Endothelial cell of umbilical vein (primary cell): ENCODE measurements at regions not wholly inside any gene's neighbourhood (a gene's known extent, or its start where the extent isn't known, plus 50 kb on each side); places are given as distances from the start of the nearest gene placed in this dataset.

ENCODE experiments used
- BruUV-seq: library from RNA; stranded (reverse); fragments of 400-500 nt; replicated peaks from 2 replicates; lab custom pipeline; 2021; lab: Mats Ljungman, UMichigan
- CTCF ChIA-PET: fragments of 300-600, 350-600 bp; sonication (Branson Sonifier 250); formaldehyde crosslinking; loops from one replicate; lab custom pipeline; 2021; ENCODE audit warnings: antibody characterized with exemption, inconsistent platforms; lab: Charles Lee
- POLR2A ChIA-PET: fragments of 300-600, 350-600 bp; sonication (Branson Sonifier 250); formaldehyde crosslinking; loops from one replicate; lab custom pipeline; 2021; ENCODE audit warnings: antibody characterized with exemption, inconsistent platforms; lab: Charles Lee
- DNase-seq: peaks from one replicate; pipeline ENCODE4 v3.0.0-alpha.2; 2011; ENCODE audit warnings: low read depth, low spot score
- FAIRE-seq: peaks from 2 replicates; lab custom pipeline; 2011; peaks lifted over from hg19 to GRCh38; lab: Jason Lieb, UNC
- H2AFZ ChIP-seq: 2 replicates; pipeline ENCODE4 v1.6.0; 2012; ENCODE audit warnings: low read depth, low read length, control low read depth, inconsistent platforms
- H3K27ac ChIP-seq: 2 replicates; pipeline ENCODE4 v1.5.1; 2011; ENCODE audit warnings: low read depth, mild to moderate bottlenecking, control low read depth, low read length, moderate library complexity; ENCODE audit not compliant: insufficient read depth
- H3K27me3 ChIP-seq, 2 experiments: 2 replicates each; pipeline versions ENCODE4 v1.6.0 to v1.6.1; 2011; ENCODE audit warnings: low read length in 2 of 2, mixed read lengths in 1 of 2; ENCODE audit not compliant: control insufficient read depth in 2 of 2, insufficient read depth in 2 of 2
- H3K36me3 ChIP-seq, 2 experiments: 2 replicates in 1 of 2; 3 replicates in 1 of 2; pipeline ENCODE4 v1.5.1; 2011; ENCODE audit warnings: low read length in 2 of 2, mild to moderate bottlenecking in 1 of 2, moderate library complexity in 1 of 2; ENCODE audit not compliant: control insufficient read depth in 2 of 2, insufficient read depth in 2 of 2; ENCODE audit errors: extremely low read depth in 1 of 2
- H3K4me1 ChIP-seq: 3 replicates; pipeline ENCODE4 v1.5.1; 2011; ENCODE audit warnings: mild to moderate bottlenecking, low read length; ENCODE audit not compliant: control insufficient read depth, insufficient read depth; ENCODE audit errors: extremely low read depth
- H3K4me2 ChIP-seq: 2 replicates; pipeline ENCODE4 v1.6.1; 2011; ENCODE audit warnings: low read length, control low read depth, mixed read lengths; ENCODE audit not compliant: insufficient read depth
- H3K4me3 ChIP-seq, 3 experiments: fragments of 200-600 bp in 1 of 3; sonication (generic), shearing (Covaris generic) in 1 of 3; replicated peaks in 1 of 3; 2 replicates each; pipeline ENCODE4 v1.5.1; 2011 to 2016; ENCODE audit warnings: control low read depth in 3 of 3, low read length in 3 of 3, mild to moderate bottlenecking in 2 of 3, inconsistent platforms in 1 of 3, low read depth in 1 of 3, moderate library complexity in 1 of 3; ENCODE audit not compliant: insufficient read depth in 1 of 3
- H3K79me2 ChIP-seq: 2 replicates; pipeline ENCODE4 v1.6.0; 2012; ENCODE audit warnings: low read length, inconsistent platforms; ENCODE audit not compliant: control insufficient read depth, insufficient read depth
- H3K9ac ChIP-seq: replicated peaks from 2 replicates; pipeline ENCODE3; 2011; ENCODE audit warnings: low read length, control low read depth; ENCODE audit not compliant: insufficient read depth; ENCODE audit errors: extremely low read depth
- H3K9me1 ChIP-seq: replicated peaks from 3 replicates; pipeline ENCODE4 v1.6.0; 2011; ENCODE audit warnings: mild to moderate bottlenecking, low read length; ENCODE audit not compliant: control insufficient read depth, insufficient read depth; ENCODE audit errors: extremely low read depth
- H3K9me3 ChIP-seq: replicated peaks from 2 replicates; pipeline ENCODE4 v1.5.1; 2012; ENCODE audit warnings: low read length, inconsistent platforms; ENCODE audit not compliant: control insufficient read depth, insufficient read depth
- H4K20me1 ChIP-seq: replicated peaks from 2 replicates; pipeline ENCODE3; 2011; ENCODE audit warnings: mild to moderate bottlenecking, low read length; ENCODE audit not compliant: control insufficient read depth, insufficient read depth; ENCODE audit errors: extremely low read depth
- EZH2 ChIP-seq: IDR thresholded peaks from 2 replicates; pipeline ENCODE4 v1.6.1; 2012; ENCODE audit warnings: borderline replicate concordance, low read depth, mild to moderate bottlenecking, moderate library complexity, low read length, inconsistent platforms; ENCODE audit not compliant: severe bottlenecking
- FOS ChIP-seq: IDR thresholded peaks from 2 replicates; pipeline ENCODE4 v1.6.1; 2011; ENCODE audit warnings: mild to moderate bottlenecking, low read length, moderate library complexity, borderline replicate concordance; ENCODE audit not compliant: insufficient read depth
- GATA2 ChIP-seq: IDR thresholded peaks from 2 replicates; pipeline ENCODE4 v1.7.0; 2011; ENCODE audit warnings: low read depth, mild to moderate bottlenecking, moderate library complexity, mixed read lengths, low read length; ENCODE audit not compliant: insufficient read length, insufficient read depth
- JUN ChIP-seq: IDR thresholded peaks from 2 replicates; pipeline ENCODE4 v1.6.1; 2011; ENCODE audit warnings: borderline replicate concordance, low read depth; ENCODE audit not compliant: insufficient read length, insufficient read depth
- MAX ChIP-seq: IDR thresholded peaks from 2 replicates; pipeline ENCODE4 v1.6.1; 2011; ENCODE audit not compliant: insufficient read depth, insufficient read length
- MYC ChIP-seq: IDR thresholded peaks from one replicate; pipeline ENCODE4 v1.6.1; 2011; ENCODE audit warnings: mild to moderate bottlenecking, low read depth, low read length
- POLR2A ChIP-seq: IDR thresholded peaks from 2 replicates; pipeline ENCODE4 v1.6.1; 2012; ENCODE audit warnings: low read depth, mild to moderate bottlenecking, control low read depth, low read length
- POLR2AphosphoS5 ChIP-seq: IDR thresholded peaks from 2 replicates; pipeline ENCODE4 v1.6.1; 2012; ENCODE audit warnings: low read depth, mild to moderate bottlenecking, control low read depth, low read length, moderate library complexity; ENCODE audit not compliant: insufficient read depth
- dilution Hi-C: fragments of 300-500 bp; cut with MboI; formaldehyde crosslinking; loops from one replicate; pipeline ENCODE4 v1.15.0; 2019; ENCODE audit warnings: low sequenced_read_pairs; ENCODE audit not compliant: extremely low pct_ligation_motif_present
- intact Hi-C: fragments of 100-400 bp; cut with micrococcal nuclease; formaldehyde crosslinking; loops from one replicate; pipeline ENCODE4 v1.10.0; 2022
- TF ChIP-seq, protein P1 (sequence below), 2 donors: IDR thresholded peaks; 1 replicate in 1 of 2; 2 replicates in 1 of 2; pipeline ENCODE4 v1.5.1; 2011; ENCODE audit warnings: low read length in 2 of 2, mild to moderate bottlenecking in 2 of 2, moderate library complexity in 2 of 2, control low read depth in 1 of 2, inconsistent platforms in 1 of 2, low read depth in 1 of 2; ENCODE audit not compliant: insufficient read depth in 1 of 2; ENCODE audit errors: extremely low read depth in 1 of 2

- intact Hi-C loops, result no loop called here
- Histone ChIP-seq H3K4me3 (no peak overlapping the region), H3K27ac (no peak overlapping the region), H3K27me3 (no peaks in the 10 kb centered on the region), H3K4me2 (no peak overlapping the region), H3K9me3 (peaks cover 3% of the 10 kb centered on the region), H3K9me1 (no peaks in the 10 kb centered on the region), H4K20me1 (no peaks in the 10 kb centered on the region), H3K36me3 (no peaks in the 10 kb centered on the region), H3K79me2 (no peaks in the 10 kb centered on the region), H3K9ac (no peak overlapping the region), H3K4me1 (no peaks in the 10 kb centered on the region), H2AFZ (no peak overlapping the region)
- FAIRE-seq, result no peak
- ChIA-PET CTCF (no interaction called here), POLR2A (no interaction called here)
- no TSS peak for BruUV-seq
- DNase-seq, result no peak
- dilution Hi-C loops, result no loop called here
- TF ChIP-seq POLR2A (no peak), MAX (no peak), GATA2 (no peak), FOS (no peak)
- TF ChIP-seq, protein P1, sequence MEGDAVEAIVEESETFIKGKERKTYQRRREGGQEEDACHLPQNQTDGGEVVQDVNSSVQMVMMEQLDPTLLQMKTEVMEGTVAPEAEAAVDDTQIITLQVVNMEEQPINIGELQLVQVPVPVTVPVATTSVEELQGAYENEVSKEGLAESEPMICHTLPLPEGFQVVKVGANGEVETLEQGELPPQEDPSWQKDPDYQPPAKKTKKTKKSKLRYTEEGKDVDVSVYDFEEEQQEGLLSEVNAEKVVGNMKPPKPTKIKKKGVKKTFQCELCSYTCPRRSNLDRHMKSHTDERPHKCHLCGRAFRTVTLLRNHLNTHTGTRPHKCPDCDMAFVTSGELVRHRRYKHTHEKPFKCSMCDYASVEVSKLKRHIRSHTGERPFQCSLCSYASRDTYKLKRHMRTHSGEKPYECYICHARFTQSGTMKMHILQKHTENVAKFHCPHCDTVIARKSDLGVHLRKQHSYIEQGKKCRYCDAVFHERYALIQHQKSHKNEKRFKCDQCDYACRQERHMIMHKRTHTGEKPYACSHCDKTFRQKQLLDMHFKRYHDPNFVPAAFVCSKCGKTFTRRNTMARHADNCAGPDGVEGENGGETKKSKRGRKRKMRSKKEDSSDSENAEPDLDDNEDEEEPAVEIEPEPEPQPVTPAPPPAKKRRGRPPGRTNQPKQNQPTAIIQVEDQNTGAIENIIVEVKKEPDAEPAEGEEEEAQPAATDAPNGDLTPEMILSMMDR (IDR thresholded peaks at IDR 0.05; ENCODE audit: extremely low read depth in 1 of 2, insufficient read depth in 1 of 2, low read depth in 1 of 2, low read length in 2 of 2), result no peak
These were observed 549.4 kb downstream of the NYAP2 start for GRCh38 chr2:225948903-225949302.

GRCh38 chr2:225938991-225939390, 539.5 kb downstream of the NYAP2 start:
- intact Hi-C loops, result no loop called here
- Histone ChIP-seq H3K9me3 (no peaks in the 10 kb centered on the region), H3K4me2 (no peak overlapping the region), H4K20me1 (no peaks in the 10 kb centered on the region), H2AFZ (no peak overlapping the region), H3K9ac (no peak overlapping the region), H3K36me3 (no peaks in the 10 kb centered on the region), H3K9me1 (no peaks in the 10 kb centered on the region), H3K4me3 (no peak overlapping the region), H3K27me3 (no peaks in the 10 kb centered on the region), H3K27ac (no peak overlapping the region), H3K79me2 (no peaks in the 10 kb centered on the region), H3K4me1 (no peaks in the 10 kb centered on the region)
- TF ChIP-seq MYC, result no peak
- TF ChIP-seq JUN, result no peak
- TF ChIP-seq POLR2AphosphoS5, result no peak
- TF ChIP-seq POLR2A, result no peak
- TF ChIP-seq EZH2, result no peak
- no peak for TF ChIP-seq MAX
- no peak for TF ChIP-seq GATA2
- TF ChIP-seq FOS, result no peak
- TF ChIP-seq, protein P1 (IDR thresholded peaks at IDR 0.05; ENCODE audit: extremely low read depth in 1 of 2, insufficient read depth in 1 of 2, low read depth in 1 of 2, low read length in 2 of 2), result no peak
- dilution Hi-C loops, result no loop called here
- BruUV-seq, result no TSS peak
- POLR2A ChIA-PET, result no interaction called here
- CTCF ChIA-PET, result no interaction called here
- DNase-seq (no peak), FAIRE-seq (no peak)
